Testis (tissue), 2 donors: ENCODE measurements at regions not wholly inside any gene's neighbourhood (a gene's known extent, or its start where the extent isn't known, plus 50 kb on each side); places are given as distances from the start of the nearest gene placed in this dataset.

ENCODE experiments used
- CTCF ChIP-seq, 3 experiments: fragments of 450-650 bp in 2 of 3; fragments of 200-600 bp in 1 of 3; sonication (generic) in 1 of 3; IDR thresholded peaks; one replicate each; pipeline ENCODE4 v1.5.1; 2016 to 2019; ENCODE audit warnings: antibody characterized with exemption in 3 of 3, mild to moderate bottlenecking in 2 of 3, moderate library complexity in 1 of 3
- POLR2A ChIP-seq: fragments of 450-650 bp; IDR thresholded peaks from one replicate; pipeline ENCODE4 v1.6.1; 2017; ENCODE audit warnings: antibody characterized with exemption, mild to moderate bottlenecking, moderate library complexity

GRCh38 chr4:123940604-123941003, 544.0 kb downstream of the SPRY1 start:
- TF ChIP-seq CTCF (IDR thresholded peaks at IDR 0.05): no peak
- no peak for TF ChIP-seq POLR2A
